ENCODE measurements at regions not wholly inside any gene's neighbourhood (a gene's known extent, or its start where the extent isn't known, plus 50 kb on each side); places are given as distances from the start of the nearest gene placed in this dataset.
"Not testable (repeated sequence)": the region's sequence is repeated elsewhere in the genome, so short reads cannot be mapped to it uniquely, and the experiment has no call there.

GRCh38 chr21:35201799-35202198 lies 152.7 kb upstream of the RUNX1 start:
- DNase-seq (ENCODE audit: low read depth) = no peak

- DNase-seq (ENCODE audit: low read depth) = no peak
Measured at GRCh38 chr21:35201288-35201687, 152.2 kb upstream of the RUNX1 start.

- no peak for DNase-seq (ENCODE audit: low read depth)
Measured at GRCh38 chr21:35199733-35200015, 150.6 kb upstream of the RUNX1 start.

GRCh38 chr21:35198982-35199732 lies 150.1 kb upstream of the RUNX1 start:
- DNase-seq (ENCODE audit: low read depth) = no peak

- DNase-seq (ENCODE audit: low read depth) = no peak
Measured at GRCh38 chr21:35198565-35198964, 149.5 kb upstream of the RUNX1 start.

GRCh38 chr21:35197992-35198431 lies 148.9 kb upstream of the RUNX1 start:
- no peak for DNase-seq (ENCODE audit: low read depth)

GRCh38 chr21:35197191-35197590 lies 148.1 kb upstream of the RUNX1 start:
- no peak for DNase-seq (ENCODE audit: low read depth)

- DNase-seq (ENCODE audit: low read depth) = no peak
Measured at GRCh38 chr21:35196128-35196527, 147.0 kb upstream of the RUNX1 start.

- DNase-seq (ENCODE audit: low read depth) = no peak
Measured at GRCh38 chr21:35195232-35195631, 146.1 kb upstream of the RUNX1 start.

- no peak for DNase-seq (ENCODE audit: low read depth)
Measured at GRCh38 chr21:35191754-35192153, 142.7 kb upstream of the RUNX1 start.

- no peak for DNase-seq (ENCODE audit: low read depth)
Measured at GRCh38 chr21:35191128-35191527, 142.0 kb upstream of the RUNX1 start.

GRCh38 chr21:35190201-35190701 lies 141.1 kb upstream of the RUNX1 start:
- no peak for DNase-seq (ENCODE audit: low read depth)

GRCh38 chr21:35189077-35189863 lies 140.2 kb upstream of the RUNX1 start:
- DNase-seq (ENCODE audit: low read depth) = no peak

GRCh38 chr21:35183389-35183788 lies 134.3 kb upstream of the RUNX1 start:
- not testable (repeated sequence) for DNase-seq (ENCODE audit: low read depth)

- DNase-seq (ENCODE audit: low read depth) = no peak
Measured at GRCh38 chr21:35179990-35180540, 131.0 kb upstream of the RUNX1 start.

- DNase-seq (ENCODE audit: low read depth) = no peak
Measured at GRCh38 chr21:35178827-35179226, 129.7 kb upstream of the RUNX1 start.

- DNase-seq (ENCODE audit: low read depth) = no peak
Measured at GRCh38 chr21:35178098-35178497, 129.0 kb upstream of the RUNX1 start.

GRCh38 chr21:35172231-35172630 lies 123.1 kb upstream of the RUNX1 start:
- no peak for DNase-seq (ENCODE audit: low read depth)

- DNase-seq (ENCODE audit: low read depth) = no peak
Measured at GRCh38 chr21:35171385-35171784, 122.3 kb upstream of the RUNX1 start.

GRCh38 chr21:35170818-35171217 lies 121.7 kb upstream of the RUNX1 start:
- no peak for DNase-seq (ENCODE audit: low read depth)

GRCh38 chr21:35170244-35170643 lies 121.1 kb upstream of the RUNX1 start:
- DNase-seq (ENCODE audit: low read depth) = no peak

GRCh38 chr21:35169574-35169973 lies 120.5 kb upstream of the RUNX1 start:
- DNase-seq (ENCODE audit: low read depth) = no peak

- no peak for DNase-seq (ENCODE audit: low read depth)
Measured at GRCh38 chr21:35168735-35169134, 119.6 kb upstream of the RUNX1 start.
